Uterus (tissue), 2 donors: ENCODE measurements at regions not wholly inside any gene's neighbourhood (a gene's known extent, or its start where the extent isn't known, plus 50 kb on each side); places are given as distances from the start of the nearest gene placed in this dataset.

Experiments
- CTCF ChIP-seq, 4 experiments: fragments of 200-600 bp in 2 of 4; fragments of 450-650 bp in 2 of 4; sonication (generic) in 2 of 4; IDR thresholded peaks; one replicate each; pipeline ENCODE4 v1.5.1; 2016 to 2019; ENCODE audit warnings: antibody characterized with exemption in 4 of 4, mild to moderate bottlenecking in 2 of 4, moderate library complexity in 1 of 4
- POLR2A ChIP-seq, 2 donors: fragments of 450-650 bp; IDR thresholded peaks; one replicate each; pipeline ENCODE4 v1.6.1; 2016; ENCODE audit warnings: antibody characterized with exemption in 2 of 2, mild to moderate bottlenecking in 1 of 2, moderate library complexity in 1 of 2

GRCh38 chr10:9670911-9671310 lies 1346.8 kb upstream of the CELF2 start:
- TF ChIP-seq POLR2A (IDR thresholded peaks at IDR 0.05) (no peak), CTCF (IDR thresholded peaks at IDR 0.05) (no peak)
